GM21723 (cell line): ENCODE measurements at regions not wholly inside any gene's neighbourhood (a gene's known extent, or its start where the extent isn't known, plus 50 kb on each side); places are given as distances from the start of the nearest gene placed in this dataset.

Experiments used
- ATAC-seq: cut with Tn5 transposase; IDR thresholded peaks from one replicate; pipeline ENCODE4 v1.9.1; 2021; ENCODE audit warnings: mild to moderate bottlenecking, moderate library complexity; ENCODE audit not compliant: unreplicated experiment

- ATAC-seq = no peak
Observed at GRCh38 chr2:42908518-42909200, 116.3 kb upstream of the HAAO start.

DNA sequence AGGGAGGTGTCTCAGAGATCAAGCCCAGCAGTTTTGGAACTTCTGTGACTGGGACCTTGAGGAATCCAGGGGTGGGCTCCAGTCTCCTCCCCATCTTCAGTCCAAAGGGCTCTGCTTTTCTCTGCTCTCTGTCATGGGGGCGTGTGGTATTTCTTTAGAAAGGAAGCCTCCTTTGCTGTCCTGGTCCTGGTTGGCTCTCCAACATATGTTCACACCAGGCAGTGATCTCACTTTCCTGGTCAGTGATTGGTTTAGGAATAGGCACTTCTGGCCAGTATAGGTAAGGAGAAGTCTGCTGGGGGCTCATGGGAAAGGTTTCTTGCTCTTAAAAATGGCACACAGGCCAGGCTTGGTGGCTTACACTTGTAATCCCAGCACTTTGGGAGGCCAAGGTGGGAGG is 115.5 kb upstream of the HAAO start:
- ATAC-seq = no peak

DNA sequence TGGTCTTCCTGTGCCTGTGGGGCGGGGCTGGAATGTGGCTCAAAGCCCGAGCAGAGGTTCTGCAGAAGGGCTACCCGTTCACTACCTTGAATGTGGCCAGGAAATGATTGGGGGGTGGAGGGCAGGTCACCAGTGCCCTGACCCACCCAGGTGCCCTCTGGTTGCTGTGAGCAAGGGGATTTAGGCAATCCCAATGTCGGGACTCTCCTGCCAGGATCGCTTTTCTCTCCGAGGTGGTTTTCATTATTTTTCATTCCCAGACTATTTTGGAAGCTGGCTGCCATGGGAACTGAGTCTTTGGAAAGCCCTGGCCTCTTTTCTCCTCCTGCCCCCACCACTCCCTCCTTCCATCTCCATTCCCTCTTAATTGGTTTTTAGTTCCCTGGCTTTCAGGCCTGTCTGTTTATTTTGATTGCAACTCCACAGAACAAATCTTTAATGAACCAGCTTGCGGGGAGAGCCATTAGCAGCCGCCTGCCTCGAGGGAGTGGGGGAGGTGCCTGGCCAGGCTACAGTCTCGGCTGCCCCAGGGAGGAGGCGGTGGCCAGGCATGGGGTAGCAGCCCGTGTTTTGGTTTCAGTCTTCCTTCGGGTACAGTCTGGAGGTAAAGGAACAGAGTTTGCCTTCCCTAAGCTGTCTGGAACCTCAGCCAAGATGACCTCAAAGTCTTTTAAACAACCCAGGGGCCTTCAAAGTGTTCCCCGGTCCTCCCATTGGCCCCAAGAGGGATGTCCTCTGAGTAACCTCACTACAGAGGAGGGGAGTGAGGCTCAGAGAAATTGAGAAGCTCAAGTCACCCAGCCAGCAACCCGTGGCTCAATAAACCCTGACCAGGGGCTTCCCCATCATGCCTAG is 114.4 kb upstream of the HAAO start:
- ATAC-seq = no peak

DNA sequence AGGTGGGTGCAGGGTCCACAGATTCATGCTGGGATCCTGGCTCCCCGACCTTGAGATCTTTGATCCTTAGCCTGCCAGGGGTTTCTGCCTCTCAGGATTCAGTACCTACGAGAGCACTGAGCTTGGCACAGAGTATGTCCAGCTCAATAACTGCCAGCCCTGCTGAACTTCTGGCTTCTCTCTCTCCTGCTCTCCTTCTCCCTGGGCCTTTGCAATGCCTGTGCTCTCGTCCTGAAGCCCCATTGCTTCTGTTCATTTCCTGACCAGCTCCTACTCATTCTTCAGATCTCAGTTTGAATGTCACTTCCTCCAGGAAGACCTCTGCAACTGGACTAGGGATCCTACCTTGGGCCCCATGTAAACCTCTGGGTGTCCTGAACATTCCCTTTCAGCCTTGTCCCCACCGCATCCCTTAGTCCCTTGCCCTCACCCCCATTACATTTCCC is 113.8 kb upstream of the HAAO start:
- no peak for ATAC-seq

GRCh38 chr2:42905341-42906110 is 113.1 kb upstream of the HAAO start:
- ATAC-seq = no peak

DNA sequence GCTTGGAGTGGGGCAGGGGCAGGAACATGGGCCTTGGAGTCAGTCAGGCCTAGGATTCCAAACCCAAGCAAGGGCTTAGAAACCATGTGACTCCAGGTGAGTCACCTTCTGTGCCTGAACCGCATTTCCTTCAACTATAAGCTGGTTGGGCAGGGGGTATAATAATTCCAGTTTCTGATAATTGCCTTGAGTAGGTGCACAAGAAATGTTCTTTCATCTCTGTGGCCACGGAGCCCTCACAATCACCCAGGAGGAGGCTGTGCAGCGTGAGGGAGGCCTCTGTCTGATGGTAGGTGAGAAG is 112.1 kb upstream of the HAAO start:
- no peak for ATAC-seq

GRCh38 chr2:42903821-42904575 is 111.6 kb upstream of the HAAO start:
- no peak for ATAC-seq

DNA sequence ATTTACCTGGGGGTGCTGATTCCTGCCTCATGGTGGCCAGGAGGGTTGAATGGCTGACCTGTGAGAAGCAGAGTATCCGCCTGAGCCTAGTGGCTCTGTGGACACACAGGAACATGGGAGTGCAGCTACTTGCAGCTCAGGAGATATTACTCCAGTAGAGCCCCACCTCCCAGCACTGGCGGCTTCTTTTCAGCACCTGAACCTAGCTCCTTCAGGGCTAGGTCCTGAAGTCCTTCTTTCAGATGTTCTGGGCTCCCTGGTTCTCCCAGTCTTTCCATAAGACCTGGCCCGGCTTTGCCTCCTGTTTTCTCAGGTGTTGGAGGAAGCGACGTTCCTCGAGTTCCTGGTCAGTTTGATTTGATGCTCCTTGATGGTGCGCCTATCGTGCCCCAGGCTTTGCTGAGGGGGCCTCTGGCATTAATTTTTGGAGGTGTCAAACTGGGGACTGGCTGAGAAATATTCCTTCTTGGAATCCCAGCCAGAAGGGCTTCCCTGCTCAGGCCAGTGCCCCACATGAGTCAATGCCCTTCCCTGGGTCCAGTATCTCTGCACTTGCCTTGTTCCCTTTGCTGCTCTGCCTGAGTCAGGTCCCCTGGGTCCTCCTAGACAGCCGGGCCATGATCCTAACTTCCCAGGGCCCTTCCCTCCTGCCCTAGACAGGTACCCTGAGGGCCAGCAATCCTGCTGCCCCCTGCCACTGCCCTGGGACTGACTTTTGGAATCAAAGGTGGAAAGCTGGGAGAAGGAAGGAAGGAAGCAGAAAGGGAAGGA is 110.7 kb upstream of the HAAO start:
- no peak for ATAC-seq

GRCh38 chr2:42901076-42901640 is 108.8 kb upstream of the HAAO start:
- no peak for ATAC-seq

GRCh38 chr2:42900289-42900891 is 108.0 kb upstream of the HAAO start:
- ATAC-seq = no peak

GRCh38 chr2:42897358-42897757 is 105.0 kb upstream of the HAAO start:
- ATAC-seq = no peak

- no peak for ATAC-seq
Observed at GRCh38 chr2:42895791-42896135, 103.4 kb upstream of the HAAO start.

- ATAC-seq = no peak
Observed at GRCh38 chr2:42895134-42895790, 102.9 kb upstream of the HAAO start.

- ATAC-seq = no peak
Observed at GRCh38 chr2:42893047-42893758, 100.8 kb upstream of the HAAO start.

DNA sequence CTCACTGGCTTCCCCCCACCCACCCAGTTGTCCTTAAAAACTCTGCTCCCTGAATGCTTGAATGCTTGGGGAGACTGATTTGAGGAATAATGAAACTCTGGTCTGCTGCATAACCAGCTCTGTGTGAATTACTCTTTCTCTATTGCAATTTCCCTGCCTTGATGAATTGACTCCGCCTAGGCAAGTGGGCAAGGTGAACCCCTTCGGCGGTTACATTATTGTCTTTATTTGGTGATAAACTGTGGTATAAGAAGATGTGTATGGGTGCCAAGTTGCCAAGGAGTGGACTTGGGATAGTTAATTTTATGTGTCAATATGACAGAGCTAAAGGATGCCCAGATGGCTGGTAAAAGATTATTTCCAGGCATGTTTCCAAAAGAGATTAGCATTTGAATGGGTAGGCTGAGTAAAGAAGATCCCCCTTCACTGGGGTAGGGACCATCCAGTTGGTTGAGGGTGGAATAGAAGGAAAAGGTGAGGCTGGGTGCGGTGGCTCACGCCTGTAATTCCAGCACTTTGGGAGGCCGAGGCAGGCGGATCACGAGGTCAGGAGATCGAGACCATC is 98.5 kb upstream of the HAAO start:
- no peak for ATAC-seq

GRCh38 chr2:42888321-42889245 is 96.2 kb upstream of the HAAO start:
- no peak for ATAC-seq

DNA sequence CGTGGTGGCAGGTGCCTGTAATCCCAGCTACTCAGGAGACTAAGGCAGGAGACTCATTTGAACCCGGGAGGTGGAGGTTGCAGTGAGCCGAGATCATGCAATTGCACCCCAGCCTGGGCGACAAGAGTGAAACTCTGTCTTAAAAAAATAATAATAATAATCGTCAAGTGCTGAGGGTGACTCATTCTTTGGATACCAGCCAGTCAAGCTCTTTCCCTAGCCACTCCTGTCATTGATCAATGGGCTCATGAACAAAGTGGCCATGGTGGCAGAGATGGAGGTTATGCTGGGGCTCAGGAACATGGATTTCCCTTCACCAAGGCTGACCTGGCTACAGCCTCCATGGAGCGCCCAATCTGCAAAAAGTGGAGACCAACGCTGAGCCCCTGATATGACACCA is 94.5 kb upstream of the HAAO start:
- no peak for ATAC-seq
